Fibroblast of skin of scalp (primary cell): ENCODE measurements at regions not wholly inside any gene's neighbourhood (a gene's known extent, or its start where the extent isn't known, plus 50 kb on each side); places are given as distances from the start of the nearest gene placed in this dataset.

Experiments
- DNase-seq: peaks from one replicate; pipeline ENCODE4 v3.0.0-alpha.2; 2013

DNA sequence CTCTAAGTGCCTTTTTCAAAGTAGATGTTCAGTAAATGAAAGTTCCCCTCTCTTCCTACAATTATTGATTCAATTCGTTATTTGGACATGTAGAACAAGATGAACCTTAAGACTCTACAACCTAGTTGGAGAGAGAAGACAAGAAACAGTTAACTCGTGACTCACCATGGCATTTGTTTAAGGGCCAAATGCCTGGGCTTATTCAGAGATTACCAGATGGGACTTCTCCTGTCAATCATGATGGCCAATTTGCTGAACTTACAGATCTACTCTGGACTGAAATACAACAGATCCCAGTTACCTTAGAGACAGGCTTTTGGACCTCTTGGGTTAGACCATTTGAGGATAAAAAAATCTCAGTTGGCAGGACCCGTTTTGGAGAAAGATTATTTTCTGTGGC is 93.5 kb downstream of the C1orf94 start:
- peak; percentile 23 for DNase-seq

DNA sequence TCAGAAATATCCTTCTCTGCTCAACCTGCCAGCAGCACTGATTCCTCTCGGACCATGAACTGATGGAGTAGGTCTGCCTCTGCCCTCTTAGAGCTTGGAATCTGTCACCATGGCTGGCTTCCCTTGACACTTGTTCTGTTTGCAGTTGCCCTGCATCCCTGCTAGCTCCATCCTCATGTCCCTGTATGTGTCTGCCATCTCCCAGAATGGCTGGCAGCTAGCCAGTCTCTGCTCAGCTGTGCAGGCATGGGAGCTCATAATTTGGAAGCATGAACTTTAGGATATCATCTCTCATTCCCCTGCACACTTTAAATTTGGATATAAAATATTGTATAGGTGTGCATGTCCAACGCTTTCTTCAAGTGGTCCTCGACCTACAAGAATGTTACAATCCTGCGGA is 95.4 kb downstream of the C1orf94 start:
- no peak for DNase-seq

- DNase-seq, result no peak
Observed at GRCh38 chr1:34275150-34275549, 98.4 kb downstream of the C1orf94 start.

DNA sequence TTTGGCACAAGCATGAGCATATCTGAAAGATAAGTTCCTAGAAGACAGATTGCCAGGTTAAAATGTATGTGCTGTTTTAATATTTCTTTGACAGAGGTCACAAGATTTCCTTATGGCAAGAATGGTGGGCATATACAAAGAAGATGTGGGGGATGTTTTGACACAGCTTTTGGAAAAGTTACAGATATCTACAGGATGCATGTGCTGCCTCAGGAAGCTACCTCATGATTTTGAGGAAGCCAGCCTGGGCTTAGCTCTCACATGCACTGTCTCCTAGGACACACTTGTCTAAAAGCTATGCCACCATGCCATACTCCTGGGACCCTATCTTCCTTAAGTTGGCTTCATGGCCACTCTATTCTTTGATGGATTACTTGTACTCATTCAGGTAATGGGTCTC is 99.9 kb downstream of the C1orf94 start:
- no peak for DNase-seq

- DNase-seq, result no peak
Observed at GRCh38 chr1:34277150-34277549, 100.4 kb downstream of the C1orf94 start.

GRCh38 chr1:34278211-34278610 is 101.5 kb downstream of the C1orf94 start:
- no peak for DNase-seq

DNA sequence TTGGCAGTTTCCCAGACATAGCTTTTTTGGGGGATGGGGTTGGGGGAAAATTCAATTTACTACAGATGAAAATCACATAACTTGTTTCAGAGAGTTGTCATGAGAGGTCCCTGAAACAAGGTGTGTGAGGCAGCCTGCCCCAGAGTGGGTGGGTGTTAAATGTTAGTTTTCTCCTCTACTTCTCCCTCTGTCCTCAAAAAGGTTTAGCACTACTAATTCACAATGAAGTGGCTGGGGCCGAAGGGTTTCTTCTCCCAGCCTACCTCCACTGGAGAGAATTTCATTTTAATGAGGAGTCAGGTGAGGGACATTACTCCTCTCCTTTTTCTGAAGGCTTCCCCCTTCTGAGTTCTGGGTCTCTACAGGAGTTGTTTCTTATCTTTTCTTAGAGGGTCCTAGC is 103.3 kb downstream of the C1orf94 start:
- no peak for DNase-seq

DNA sequence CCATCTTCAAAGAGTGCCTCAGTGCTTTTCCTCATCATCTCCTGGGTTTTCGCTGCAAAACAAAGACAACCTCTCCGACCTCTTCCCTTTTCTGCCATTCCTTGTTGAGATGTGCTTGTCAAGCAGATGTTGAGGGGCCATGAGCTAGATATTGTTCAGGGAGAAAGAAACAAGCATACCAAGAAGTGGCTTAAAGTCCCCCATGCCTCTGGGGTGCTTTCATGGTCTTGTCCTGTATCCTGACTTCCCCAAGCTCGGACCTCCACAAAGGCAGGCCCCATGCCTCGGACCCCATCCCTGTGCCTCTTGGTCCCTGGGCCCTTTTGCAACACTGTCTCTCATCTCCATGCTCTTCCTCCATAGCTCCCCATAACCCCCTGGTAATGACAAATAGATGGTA is 103.8 kb downstream of the C1orf94 start:
- DNase-seq, result no peak

DNA sequence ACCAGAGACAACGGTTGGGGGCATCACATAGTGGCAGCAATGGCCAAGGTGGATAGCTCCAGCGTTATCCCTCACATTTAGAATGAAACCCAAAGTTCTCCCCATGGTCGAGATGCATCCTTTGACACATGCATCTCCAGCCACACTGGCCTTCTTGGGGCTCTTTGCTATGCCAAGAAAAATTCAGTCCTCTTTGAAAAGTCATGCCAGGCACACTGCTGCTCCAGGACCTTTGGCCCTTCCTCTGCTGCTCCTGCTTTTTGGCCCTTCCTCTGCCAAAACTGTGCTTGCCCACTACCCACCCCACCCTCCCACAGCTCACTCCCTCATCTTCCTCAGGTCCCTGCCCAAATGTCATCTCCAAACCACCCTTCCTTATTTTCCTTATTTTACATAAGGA is 106.4 kb downstream of the C1orf94 start:
- no peak for DNase-seq

DNA sequence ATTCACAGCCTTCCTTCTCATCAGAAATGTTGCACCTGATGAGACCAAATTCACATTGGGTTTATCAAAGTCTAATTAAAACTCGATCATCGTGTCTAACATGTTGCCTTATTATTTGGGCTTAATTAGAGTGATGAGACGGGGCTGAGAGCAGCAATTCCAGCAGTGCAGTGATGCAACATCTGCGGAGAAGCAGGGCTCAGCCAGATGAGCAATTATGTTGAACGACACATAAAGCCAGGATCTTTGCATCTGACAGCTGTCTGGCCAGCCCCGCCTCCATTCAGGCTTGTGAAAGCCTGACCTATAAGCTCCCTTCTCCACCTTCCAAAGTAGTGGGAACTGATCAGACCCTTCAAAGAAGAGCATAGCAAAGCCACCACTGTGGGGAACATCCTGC is 109.8 kb downstream of the C1orf94 start:
- no peak for DNase-seq

DNA sequence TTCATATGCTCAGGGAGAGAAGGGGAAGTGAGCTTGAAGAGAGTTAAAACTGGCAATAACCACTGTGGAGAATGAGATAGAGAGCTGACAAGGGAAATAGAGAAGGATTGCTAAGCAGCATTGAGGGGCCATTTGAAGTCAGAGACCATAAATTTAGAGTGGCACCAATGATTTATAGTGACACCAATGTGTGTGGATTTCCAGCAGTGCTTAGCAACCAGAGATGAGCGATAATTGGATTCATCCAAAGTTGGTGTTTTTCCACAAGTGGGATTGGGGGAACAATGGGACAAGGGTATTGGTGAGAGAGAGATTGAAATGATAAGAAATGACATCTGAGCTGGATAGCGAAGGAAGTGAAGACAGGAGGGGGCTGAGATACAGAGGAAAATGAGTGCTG is 114.1 kb downstream of the C1orf94 start:
- DNase-seq, result no peak

DNA sequence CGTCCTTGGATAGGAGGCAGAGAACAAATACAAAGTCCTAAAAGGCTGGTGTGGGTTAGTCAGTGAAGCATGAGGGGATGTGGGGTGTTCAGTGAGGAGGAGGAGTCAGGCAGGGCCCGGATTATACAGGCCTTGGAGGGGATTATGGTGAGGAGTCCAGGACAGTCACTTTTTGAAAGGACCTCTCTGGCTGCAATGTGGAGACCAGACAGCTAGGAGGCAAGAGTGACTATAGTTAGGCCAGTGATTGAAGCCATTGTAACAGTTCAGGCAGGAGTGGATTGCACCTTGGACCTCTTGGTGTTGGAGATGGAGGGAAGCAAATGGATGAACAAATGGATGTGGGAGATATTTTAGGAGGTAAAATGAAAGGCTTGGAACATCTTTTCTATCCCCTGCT is 115.8 kb downstream of the C1orf94 start:
- DNase-seq, result no peak

- DNase-seq, result no peak
Observed at GRCh38 chr1:34296059-34296458, 119.4 kb downstream of the C1orf94 start.

GRCh38 chr1:34302798-34303197 is 126.1 kb downstream of the C1orf94 start:
- no peak for DNase-seq

DNA sequence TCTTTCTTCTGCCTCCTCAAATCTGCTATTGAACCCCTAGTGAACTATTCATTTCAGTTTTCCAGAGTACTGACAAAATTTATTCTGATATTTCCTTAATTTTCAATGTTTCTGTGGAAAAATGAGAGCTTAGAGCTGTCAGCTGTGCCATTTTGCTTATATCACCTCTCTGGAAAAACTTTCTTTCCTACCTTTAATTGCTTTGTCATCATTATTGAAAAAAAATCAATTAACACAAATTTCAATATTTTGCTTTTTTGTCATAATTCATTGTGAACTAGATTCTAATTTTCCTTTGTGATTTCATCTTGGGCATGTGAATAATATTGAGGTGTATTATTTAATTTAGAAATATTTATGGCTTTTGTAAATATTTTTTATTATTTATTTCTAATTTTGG is 126.5 kb downstream of the C1orf94 start:
- DNase-seq, result no peak

DNA sequence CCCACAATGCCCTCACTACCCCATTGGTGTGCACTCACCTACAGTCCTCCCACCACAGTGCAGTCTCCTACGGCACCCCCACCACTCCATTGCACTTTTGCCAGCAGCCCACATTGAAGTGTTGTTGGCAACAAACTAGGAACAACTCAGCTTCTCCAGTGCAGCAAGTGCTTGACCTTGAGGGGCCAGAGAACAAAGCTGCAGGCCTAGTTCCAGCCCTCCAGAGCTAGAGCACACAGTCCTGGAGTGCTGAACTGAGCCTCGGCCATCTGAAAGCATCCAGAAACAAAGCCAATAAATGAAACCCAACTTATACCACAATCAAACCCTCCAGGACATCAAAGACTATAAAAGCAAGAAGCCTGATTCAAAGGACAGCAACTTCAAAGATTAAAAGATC is 129.9 kb downstream of the C1orf94 start:
- DNase-seq, result no peak

GRCh38 chr1:34312359-34312758 is 135.7 kb downstream of the C1orf94 start:
- DNase-seq, result no peak

DNA sequence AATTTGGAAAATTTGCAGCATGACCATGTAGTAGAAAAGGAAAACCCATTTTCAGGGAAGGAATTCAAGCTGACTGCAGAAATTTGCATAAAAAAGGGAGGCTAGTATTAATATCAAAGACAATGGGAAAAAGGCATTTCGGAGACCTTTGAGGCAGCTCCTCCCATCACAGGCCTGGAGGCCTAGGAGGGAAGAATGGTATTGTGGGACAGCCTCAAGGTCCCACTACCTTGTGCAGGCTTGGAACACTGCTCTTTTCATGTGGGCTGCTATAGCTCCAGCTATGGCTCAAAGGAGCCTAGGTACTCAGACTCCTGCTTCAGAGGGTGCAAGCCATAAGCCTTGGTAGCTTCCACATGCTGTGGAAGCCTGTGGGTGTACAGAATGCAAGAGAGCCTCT is 139.3 kb downstream of the C1orf94 start:
- no peak for DNase-seq

DNA sequence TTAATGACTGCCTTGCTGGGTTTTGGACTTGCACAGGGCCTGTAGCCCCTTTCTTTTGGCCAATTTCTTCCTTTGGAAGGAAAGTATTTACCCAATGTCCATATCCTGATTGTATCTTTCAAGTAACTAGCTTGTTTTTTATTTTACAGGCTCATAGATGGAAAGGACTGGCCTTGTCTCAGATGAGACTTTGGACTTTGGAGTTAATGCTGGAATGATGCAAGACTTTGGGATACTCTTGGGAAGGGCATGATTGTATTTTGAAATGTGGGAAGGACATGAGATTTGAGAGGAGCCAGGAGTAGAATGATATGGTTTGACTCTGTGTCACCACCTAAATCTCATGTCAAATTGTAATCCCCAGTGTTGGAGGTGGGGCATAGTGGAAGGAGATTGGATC is 140.1 kb downstream of the C1orf94 start:
- no peak for DNase-seq

DNA sequence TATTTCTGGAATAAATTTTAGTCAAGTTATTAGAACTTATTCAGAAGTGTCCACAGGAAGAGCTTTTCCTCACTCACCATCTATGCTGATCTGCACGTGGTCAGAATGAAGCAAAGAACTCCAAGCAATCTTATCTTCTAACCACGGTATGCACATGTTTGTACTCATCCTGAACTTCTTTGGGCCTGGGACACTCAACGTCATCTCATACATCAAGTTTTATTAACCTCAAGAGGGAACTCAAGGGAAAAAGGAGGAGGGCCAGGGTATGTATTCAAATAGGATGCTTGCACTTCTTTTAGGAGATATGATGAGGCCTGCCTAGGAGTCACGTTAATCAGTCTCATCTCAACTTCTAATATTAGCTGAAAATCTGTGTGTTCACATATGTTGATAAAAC is 142.5 kb downstream of the C1orf94 start:
- DNase-seq, result peak; percentile 14

GRCh38 chr1:34320053-34320669 is 143.5 kb downstream of the C1orf94 start:
- DNase-seq, result peak; percentile 32

DNA sequence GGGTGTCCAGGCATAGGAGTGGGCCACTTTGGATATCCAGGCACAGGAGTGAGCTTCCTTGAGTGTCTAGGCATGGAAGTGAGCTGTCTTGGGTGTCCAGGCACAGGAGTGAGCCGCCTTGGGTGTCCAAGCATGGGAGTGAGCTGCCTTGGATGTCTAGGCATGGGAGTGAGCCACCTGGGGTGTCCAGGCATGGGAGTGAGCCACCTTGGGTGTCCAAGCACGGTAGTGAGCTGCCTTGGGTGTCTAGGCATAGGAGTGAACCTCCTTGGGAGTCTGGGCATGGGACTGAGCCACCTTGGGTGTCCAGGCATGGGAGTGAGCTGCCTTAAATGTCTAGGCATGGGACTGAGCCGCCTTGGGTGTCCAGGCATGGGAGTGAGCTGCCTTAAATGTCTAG is 146.3 kb downstream of the C1orf94 start:
- DNase-seq, result no peak

DNA sequence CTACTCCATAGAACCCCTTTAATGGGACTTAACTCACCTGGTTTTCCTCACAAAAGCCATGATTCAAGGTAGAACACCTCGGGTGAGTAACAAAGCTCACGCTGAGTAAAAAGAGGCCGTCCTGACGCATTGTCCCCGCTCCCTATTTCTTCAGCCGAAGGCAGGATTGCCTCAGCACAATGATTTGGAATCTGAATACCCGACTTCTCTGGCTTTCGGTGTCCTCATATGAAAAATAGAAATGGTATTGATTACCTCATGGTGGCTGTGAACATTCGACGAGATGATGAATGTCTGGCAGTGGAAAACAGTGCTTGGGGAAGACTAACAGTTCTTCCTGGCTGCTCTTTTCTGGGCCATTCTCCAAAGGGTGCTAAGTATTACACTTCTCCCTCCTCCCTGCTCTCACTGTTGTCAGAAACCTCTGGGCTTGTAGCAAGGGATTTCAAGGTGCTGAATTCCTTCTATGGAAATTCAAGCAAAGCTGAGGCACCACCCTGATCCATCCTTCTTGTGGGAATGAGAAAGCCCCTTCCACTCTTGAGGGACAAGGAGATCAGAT is 148.3 kb downstream of the C1orf94 start:
- no peak for DNase-seq

GRCh38 chr1:34328281-34328799 is 151.6 kb downstream of the C1orf94 start:
- no peak for DNase-seq

DNA sequence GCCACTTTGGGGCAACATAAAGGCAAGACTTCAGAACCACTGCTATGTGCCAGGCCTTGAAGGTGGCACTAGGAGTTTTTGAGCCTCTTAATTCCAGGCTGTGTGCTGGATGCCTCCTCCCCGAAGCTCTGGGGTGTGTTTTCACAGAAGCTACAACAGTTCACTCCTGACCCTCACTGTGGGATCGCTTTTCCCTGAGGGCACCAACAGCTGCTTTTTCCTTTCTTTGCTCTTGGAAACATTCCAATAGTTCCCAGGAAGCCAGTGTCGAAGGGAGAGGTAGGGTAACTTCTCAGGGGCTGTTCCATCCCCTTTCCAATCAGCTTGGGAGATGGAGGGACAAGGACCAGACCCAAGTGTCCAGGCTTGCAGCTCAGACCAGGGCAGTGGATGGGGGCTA is 153.4 kb downstream of the C1orf94 start:
- DNase-seq, result no peak
